MM.1S (cell line): ENCODE measurements at regions not wholly inside any gene's neighbourhood (a gene's known extent, or its start where the extent isn't known, plus 50 kb on each side); places are given as distances from the start of the nearest gene placed in this dataset.

Experiments used
- DNase-seq: peaks from one replicate; pipeline ENCODE4 v3.0.0-alpha.2; 2015
- H2AFZ ChIP-seq: fragments of 300-600 bp; sonication (generic); 2 replicates; pipeline ENCODE4 v1.6.0; 2016; ENCODE audit warnings: antibody characterized with exemption, low read length
- H3F3A ChIP-seq: fragments of 300-600 bp; sonication (generic); 2 replicates; pipeline ENCODE4 v1.6.1; 2016; ENCODE audit warnings: mild to moderate bottlenecking, antibody characterized with exemption, low read length, moderate library complexity, mixed read lengths; ENCODE audit not compliant: insufficient read depth
- H3K27ac ChIP-seq: fragments of 300-600 bp; sonication (generic); 2 replicates; pipeline ENCODE4 v1.5.1; 2016; ENCODE audit warnings: mild to moderate bottlenecking, low read length
- H3K27me3 ChIP-seq: fragments of 300-600 bp; sonication (generic); replicated peaks from 2 replicates; pipeline ENCODE4 v1.6.0; 2016; ENCODE audit warnings: low read length; ENCODE audit not compliant: insufficient read depth
- H3K36me3 ChIP-seq: fragments of 300-600 bp; sonication (generic); replicated peaks from 2 replicates; pipeline ENCODE4 v1.6.1; 2016; ENCODE audit warnings: mild to moderate bottlenecking, low read length, mixed read lengths; ENCODE audit not compliant: insufficient read depth
- H3K4me1 ChIP-seq: fragments of 300-600 bp; sonication (generic); 2 replicates; pipeline ENCODE4 v1.6.1; 2016; ENCODE audit warnings: low read length, mixed read lengths
- H3K4me2 ChIP-seq: fragments of 300-600 bp; sonication (generic); 2 replicates; pipeline ENCODE4 v1.6.0; 2016; ENCODE audit warnings: low read depth, low read length
- H3K4me3 ChIP-seq: fragments of 300-600 bp; sonication (generic); 2 replicates; pipeline ENCODE4 v1.5.1; 2016; ENCODE audit warnings: low read length, mixed read lengths
- H3K79me2 ChIP-seq: fragments of 300-600 bp; sonication (generic); 2 replicates; pipeline ENCODE4 v1.6.1; 2016; ENCODE audit warnings: mixed run types, low read length, mixed read lengths
- H3K9ac ChIP-seq: fragments of 300-600 bp; sonication (generic); 2 replicates; pipeline ENCODE4 v1.6.1; 2016; ENCODE audit warnings: low read length, mixed read lengths
- H3K9me2 ChIP-seq: fragments of 300-600 bp; sonication (generic); replicated peaks from 2 replicates; pipeline ENCODE4 v1.6.1; 2016; ENCODE audit warnings: mild to moderate bottlenecking, low read length, mixed read lengths; ENCODE audit not compliant: insufficient read depth
- H3K9me3 ChIP-seq: fragments of 300-600 bp; sonication (generic); replicated peaks from 2 replicates; pipeline ENCODE4 v1.6.1; 2016; ENCODE audit warnings: mild to moderate bottlenecking, low read length, mixed read lengths; ENCODE audit not compliant: insufficient read depth
- H4K20me1 ChIP-seq: fragments of 300-600 bp; sonication (generic); 2 replicates; pipeline ENCODE4 v1.6.1; 2016; ENCODE audit warnings: mild to moderate bottlenecking, low read length, moderate library complexity, mixed read lengths; ENCODE audit not compliant: insufficient read depth
- EZH2 ChIP-seq: fragments of 300-600 bp; sonication (generic); optimal IDR thresholded peaks from 2 replicates; pipeline ENCODE3; 2017; ENCODE audit warnings: low read depth, mild to moderate bottlenecking, antibody characterized with exemption, low read length, mixed read lengths
- EZH2phosphoT487 ChIP-seq: fragments of 300-600 bp; sonication (generic); IDR thresholded peaks from 2 replicates; pipeline ENCODE4 v1.6.1; 2018; ENCODE audit warnings: antibody characterized with exemption, low read length
- TF ChIP-seq, protein P1 (sequence below): fragments of 300-600 bp; sonication (generic); IDR thresholded peaks from 2 replicates; pipeline ENCODE4 v1.5.1; 2016; ENCODE audit warnings: antibody characterized with exemption, low read length, mixed read lengths

DNA sequence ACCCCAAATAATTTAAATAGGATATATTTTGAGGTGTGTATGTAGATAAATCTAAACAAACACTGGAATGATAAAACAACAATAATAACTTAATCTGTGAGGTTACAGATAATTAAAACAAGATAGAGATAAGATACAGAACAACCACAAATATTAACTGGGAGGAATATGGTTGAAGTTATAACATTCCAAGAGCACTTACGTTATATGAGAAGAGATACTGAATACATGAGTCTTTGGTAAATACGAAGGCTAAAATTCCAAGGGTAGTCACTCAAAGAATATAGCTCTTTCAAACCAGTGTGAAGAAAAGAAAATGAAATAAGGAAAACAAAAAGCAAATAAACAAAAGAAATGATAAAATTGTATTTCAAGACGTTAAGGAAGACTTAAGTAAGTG lies 76.0 kb upstream of the MYO3A start:
- TF ChIP-seq EZH2 (no peak), EZH2phosphoT487 (no peak)
- TF ChIP-seq, protein P1, sequence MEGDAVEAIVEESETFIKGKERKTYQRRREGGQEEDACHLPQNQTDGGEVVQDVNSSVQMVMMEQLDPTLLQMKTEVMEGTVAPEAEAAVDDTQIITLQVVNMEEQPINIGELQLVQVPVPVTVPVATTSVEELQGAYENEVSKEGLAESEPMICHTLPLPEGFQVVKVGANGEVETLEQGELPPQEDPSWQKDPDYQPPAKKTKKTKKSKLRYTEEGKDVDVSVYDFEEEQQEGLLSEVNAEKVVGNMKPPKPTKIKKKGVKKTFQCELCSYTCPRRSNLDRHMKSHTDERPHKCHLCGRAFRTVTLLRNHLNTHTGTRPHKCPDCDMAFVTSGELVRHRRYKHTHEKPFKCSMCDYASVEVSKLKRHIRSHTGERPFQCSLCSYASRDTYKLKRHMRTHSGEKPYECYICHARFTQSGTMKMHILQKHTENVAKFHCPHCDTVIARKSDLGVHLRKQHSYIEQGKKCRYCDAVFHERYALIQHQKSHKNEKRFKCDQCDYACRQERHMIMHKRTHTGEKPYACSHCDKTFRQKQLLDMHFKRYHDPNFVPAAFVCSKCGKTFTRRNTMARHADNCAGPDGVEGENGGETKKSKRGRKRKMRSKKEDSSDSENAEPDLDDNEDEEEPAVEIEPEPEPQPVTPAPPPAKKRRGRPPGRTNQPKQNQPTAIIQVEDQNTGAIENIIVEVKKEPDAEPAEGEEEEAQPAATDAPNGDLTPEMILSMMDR = no peak
- H3K27ac ChIP-seq = no peak overlapping the region
- no peaks in the 10 kb centered on the region for H3K36me3 ChIP-seq
- H3K9me3 ChIP-seq = no peaks in the 10 kb centered on the region
- H3F3A ChIP-seq = no peaks in the 10 kb centered on the region
- no peaks in the 10 kb centered on the region for H4K20me1 ChIP-seq
- H3K4me2 ChIP-seq = no peak overlapping the region
- H2AFZ ChIP-seq = no peak overlapping the region
- H3K9ac ChIP-seq = no peak overlapping the region
- no peak overlapping the region for H3K4me3 ChIP-seq
- no peaks in the 10 kb centered on the region for H3K9me2 ChIP-seq
- DNase-seq = no peak
- H3K79me2 ChIP-seq = no peaks in the 10 kb centered on the region
- no peaks in the 10 kb centered on the region for H3K27me3 ChIP-seq
- H3K4me1 ChIP-seq = no peaks in the 10 kb centered on the region

DNA sequence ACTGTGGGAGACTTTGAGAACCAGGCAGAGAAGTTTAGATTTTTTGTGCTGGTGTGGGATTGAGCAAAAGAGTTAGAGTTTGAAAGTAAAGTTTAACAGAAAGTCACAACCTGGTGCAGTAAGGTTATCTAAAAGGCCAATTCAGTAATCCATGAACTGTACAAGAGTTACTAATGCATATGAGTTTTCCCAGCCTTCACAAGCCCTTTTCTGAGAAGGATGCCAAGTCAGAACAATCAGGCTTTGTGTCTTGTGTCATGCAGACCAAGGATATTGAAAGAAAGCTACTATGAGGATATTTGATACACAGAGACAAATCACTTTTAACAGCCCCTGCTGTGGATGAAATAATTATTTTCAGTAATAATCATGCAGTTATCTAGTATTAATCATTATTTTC lies 68.8 kb upstream of the MYO3A start:
- DNase-seq = no peak
- H3K4me2 ChIP-seq = no peak overlapping the region
- H3K4me1 ChIP-seq = no peaks in the 10 kb centered on the region
- H4K20me1 ChIP-seq = no peaks in the 10 kb centered on the region
- no peaks in the 10 kb centered on the region for H3F3A ChIP-seq
- no peak overlapping the region for H3K4me3 ChIP-seq
- no peak overlapping the region for H3K9ac ChIP-seq
- H2AFZ ChIP-seq = no peak overlapping the region
- TF ChIP-seq EZH2phosphoT487 = no peak
- TF ChIP-seq, protein P1 = no peak
- H3K36me3 ChIP-seq = no peaks in the 10 kb centered on the region
- H3K79me2 ChIP-seq = no peaks in the 10 kb centered on the region
- no peak overlapping the region for H3K27ac ChIP-seq
- no peaks in the 10 kb centered on the region for H3K9me2 ChIP-seq
- H3K9me3 ChIP-seq = no peaks in the 10 kb centered on the region
- H3K27me3 ChIP-seq = no peaks in the 10 kb centered on the region

DNA sequence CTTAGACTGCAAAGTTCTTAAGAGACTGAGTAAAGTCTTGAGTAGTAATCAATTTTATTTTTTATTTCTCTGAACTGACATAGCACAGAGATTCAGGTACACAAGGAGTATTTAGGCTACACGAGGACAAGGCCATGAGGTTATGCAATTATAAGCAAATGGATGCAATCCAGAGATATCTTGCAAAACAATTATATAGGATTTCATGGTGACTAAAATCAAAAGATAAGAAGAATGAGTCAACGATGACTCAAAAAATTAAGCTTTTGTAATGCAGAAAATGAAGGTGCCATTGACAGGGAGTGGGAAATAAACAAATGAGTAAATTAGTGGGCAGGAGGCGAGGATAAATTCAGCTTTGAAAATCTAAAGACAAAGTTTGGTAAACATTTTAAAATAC lies 66.7 kb upstream of the MYO3A start:
- no peaks in the 10 kb centered on the region for H3K79me2 ChIP-seq
- H3K9me2 ChIP-seq = no peaks in the 10 kb centered on the region
- no peaks in the 10 kb centered on the region for H3K9me3 ChIP-seq
- DNase-seq = no peak
- TF ChIP-seq, protein P1 = no peak
- no peak for TF ChIP-seq EZH2
- no peak for TF ChIP-seq EZH2phosphoT487
- no peaks in the 10 kb centered on the region for H3K36me3 ChIP-seq
- no peaks in the 10 kb centered on the region for H3F3A ChIP-seq
- no peak overlapping the region for H3K4me3 ChIP-seq
- H3K4me2 ChIP-seq = no peak overlapping the region
- H3K27me3 ChIP-seq = no peaks in the 10 kb centered on the region
- no peak overlapping the region for H2AFZ ChIP-seq
- H3K9ac ChIP-seq = no peak overlapping the region
- no peak overlapping the region for H3K27ac ChIP-seq
- no peaks in the 10 kb centered on the region for H4K20me1 ChIP-seq
- H3K4me1 ChIP-seq = no peaks in the 10 kb centered on the region
